Trophoblast cell (in vitro differentiated cells and primary cell): ENCODE measurements at regions not wholly inside any gene's neighbourhood (a gene's known extent, or its start where the extent isn't known, plus 50 kb on each side); places are given as distances from the start of the nearest gene placed in this dataset.

Experiments used
- DNase-seq, 2 donors: peaks; one replicate each; pipeline ENCODE4 v3.0.0-alpha.2; 2016
- H2AFZ ChIP-seq: 2 replicates; pipeline ENCODE4 v1.6.1; 2013; ENCODE audit warnings: low read length, moderate library complexity, mild to moderate bottlenecking; ENCODE audit not compliant: insufficient read depth, poor library complexity
- H2AK5ac ChIP-seq: 2 replicates; pipeline ENCODE4 v1.6.1; 2013; ENCODE audit warnings: mild to moderate bottlenecking, low read length
- H2BK120ac ChIP-seq: 2 replicates; pipeline ENCODE4 v1.6.1; 2013; ENCODE audit warnings: low read length, mild to moderate bottlenecking, moderate library complexity; ENCODE audit not compliant: insufficient read depth, poor library complexity
- H2BK12ac ChIP-seq: 2 replicates; pipeline ENCODE4 v1.6.1; 2013; ENCODE audit warnings: mild to moderate bottlenecking, low read length, moderate library complexity
- H2BK5ac ChIP-seq: 2 replicates; pipeline ENCODE4 v1.6.1; 2013; ENCODE audit warnings: low read length, low read depth, moderate library complexity, mild to moderate bottlenecking; ENCODE audit not compliant: poor library complexity
- H3K14ac ChIP-seq: 2 replicates; pipeline ENCODE4 v1.6.1; 2013; ENCODE audit warnings: mild to moderate bottlenecking, low read length
- H3K18ac ChIP-seq: 2 replicates; pipeline ENCODE4 v1.6.1; 2013; ENCODE audit warnings: mild to moderate bottlenecking, low read length
- H3K23ac ChIP-seq: 2 replicates; pipeline ENCODE4 v1.6.1; 2013; ENCODE audit warnings: low read length
- H3K27ac ChIP-seq: 2 replicates; pipeline ENCODE4 v1.5.1; 2013; ENCODE audit warnings: low read depth, mild to moderate bottlenecking, inconsistent platforms, low read length, moderate library complexity
- H3K27me3 ChIP-seq: 2 replicates; pipeline ENCODE4 v1.6.1; 2013; ENCODE audit warnings: inconsistent platforms, mild to moderate bottlenecking, low read length, moderate library complexity; ENCODE audit not compliant: insufficient read depth
- H3K36me3 ChIP-seq, 2 experiments: 1 replicate in 1 of 2; 2 replicates in 1 of 2; pipeline ENCODE4 v1.6.1; 2013; ENCODE audit warnings: low read length in 2 of 2, mild to moderate bottlenecking in 2 of 2, moderate library complexity in 1 of 2; ENCODE audit not compliant: insufficient read depth in 2 of 2, control insufficient read depth in 1 of 2
- H3K4ac ChIP-seq: 2 replicates; pipeline ENCODE4 v1.6.1; 2013; ENCODE audit warnings: low read depth, mild to moderate bottlenecking, low read length, moderate library complexity
- H3K4me1 ChIP-seq, 2 experiments: 1 replicate in 1 of 2; 2 replicates in 1 of 2; pipeline ENCODE4 v1.6.1; 2013; ENCODE audit warnings: low read length in 2 of 2, mild to moderate bottlenecking in 2 of 2, moderate library complexity in 1 of 2; ENCODE audit not compliant: insufficient read depth in 2 of 2, control insufficient read depth in 1 of 2
- H3K4me2 ChIP-seq: 2 replicates; pipeline ENCODE4 v1.6.1; 2013; ENCODE audit warnings: inconsistent platforms, mild to moderate bottlenecking, low read length, moderate library complexity
- H3K4me3 ChIP-seq: 2 replicates; pipeline ENCODE4 v1.5.1; 2013; ENCODE audit warnings: mild to moderate bottlenecking, low read depth, low read length, inconsistent platforms
- H3K79me1 ChIP-seq: one replicate; pipeline ENCODE4 v1.6.1; 2013; ENCODE audit warnings: low read length
- H3K79me2 ChIP-seq: 2 replicates; pipeline ENCODE4 v1.6.1; 2013; ENCODE audit warnings: low read length, mild to moderate bottlenecking; ENCODE audit not compliant: control insufficient read depth, insufficient read depth, poor library complexity
- H3K9ac ChIP-seq: 2 replicates; pipeline ENCODE4 v1.6.1; 2013; ENCODE audit warnings: mild to moderate bottlenecking, low read length
- H3K9me3 ChIP-seq: 2 replicates; pipeline ENCODE4 v1.6.1; 2013; ENCODE audit warnings: low read depth, mild to moderate bottlenecking, control low read depth, inconsistent platforms, low read length; ENCODE audit not compliant: insufficient read depth
- H4K12ac ChIP-seq: 2 replicates; pipeline ENCODE4 v1.6.1; 2013; ENCODE audit warnings: low read depth, mild to moderate bottlenecking, low read length, moderate library complexity
- H4K8ac ChIP-seq: 2 replicates; pipeline ENCODE4 v1.6.1; 2013; ENCODE audit warnings: low read depth, mild to moderate bottlenecking, low read length, moderate library complexity
- H4K91ac ChIP-seq: one replicate; pipeline ENCODE4 v1.6.1; 2013; ENCODE audit warnings: low read depth, mild to moderate bottlenecking, low read length, moderate library complexity
- WGBS: extraction: QIAGEN DNeasy Blood & Tissue Kit; methylation state at CpG from one replicate; pipeline ENCODE4 v1.1.7; 2013; ENCODE audit warnings: missing lambda C conversion rate; ENCODE audit not compliant: insufficient read length, insufficient coverage; ENCODE audit errors: extremely low coverage; 5-methylcytosine and 5-hydroxymethylcytosine counted together

DNA sequence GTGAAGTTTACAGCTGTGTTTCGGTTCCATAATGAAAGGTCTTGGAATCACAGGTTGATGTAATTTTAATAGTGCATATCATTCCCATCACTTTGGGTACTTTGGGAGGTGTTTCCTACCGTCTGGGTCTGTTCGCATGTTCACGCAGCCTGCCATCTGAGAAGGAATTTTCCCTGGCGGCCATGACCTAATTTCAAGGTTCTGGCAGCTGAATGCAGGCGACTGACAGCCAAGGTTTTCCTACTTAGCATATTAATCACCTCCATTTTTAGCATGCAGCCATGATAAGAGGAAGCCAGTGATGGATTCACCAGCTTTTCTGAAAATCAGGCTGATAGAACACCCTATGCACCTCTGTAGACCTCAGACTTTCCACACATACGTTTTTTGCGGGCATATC is 319.1 kb upstream of the TMEM229A start:
- H4K91ac ChIP-seq: no peak overlapping the region
- WGBS: no CpG with 5 or more reads among the region's 8 CpGs

DNA sequence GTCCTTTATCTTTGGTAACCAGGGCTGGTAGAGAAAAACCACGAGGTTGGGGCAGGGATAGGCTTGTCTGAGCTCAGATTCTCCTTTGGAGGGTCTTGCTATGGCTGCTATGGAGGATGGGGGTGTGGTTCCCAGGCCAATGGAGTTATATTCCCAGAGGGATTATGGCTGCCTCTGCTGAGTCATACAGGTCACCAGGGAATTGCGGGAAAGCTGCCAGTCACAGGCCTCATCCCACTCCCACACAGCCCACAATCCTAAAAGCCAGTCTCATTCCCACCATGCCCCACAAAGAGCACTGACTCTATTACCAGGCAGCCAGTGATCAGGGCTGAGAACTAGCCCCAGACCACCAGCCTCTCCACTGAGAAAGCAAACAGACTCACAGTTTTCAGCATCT is 316.6 kb upstream of the TMEM229A start:
- Histone ChIP-seq H3K4ac (no peak overlapping the region), H3K4me3 (no peak overlapping the region), H3K27me3 (no peaks in the 10 kb centered on the region), H2AFZ (no peak overlapping the region), H2AK5ac (no peak overlapping the region), H3K4me2 (no peak overlapping the region), H3K18ac (no peak overlapping the region), H3K79me2 (no peaks in the 10 kb centered on the region), H3K36me3 (no peaks in the 10 kb centered on the region), H2BK5ac (no peak overlapping the region), H4K12ac (no peak overlapping the region), H4K91ac (no peak overlapping the region), H3K23ac (no peak overlapping the region), H3K9ac (no peak overlapping the region), H3K79me1 (no peaks in the 10 kb centered on the region), H4K8ac (no peak overlapping the region), H3K27ac (no peak overlapping the region), H3K9me3 (no peaks in the 10 kb centered on the region), H2BK120ac (no peak overlapping the region), H2BK12ac (no peak overlapping the region), H3K14ac (no peak overlapping the region), H3K4me1 (no peaks in the 10 kb centered on the region)
- DNase-seq: no peak
- WGBS: no CpG with 5 or more reads among the region's 2 CpGs

More for the DNA sequence above, 319.1 kb upstream of the TMEM229A start:
- Histone ChIP-seq H4K12ac (no peak overlapping the region), H3K9ac (no peak overlapping the region), H3K18ac (no peak overlapping the region), H3K4ac (no peak overlapping the region), H2AFZ (no peak overlapping the region), H3K4me1 (no peaks in the 10 kb centered on the region), H3K36me3 (no peaks in the 10 kb centered on the region), H2AK5ac (no peak overlapping the region), H3K4me2 (no peak overlapping the region), H3K27me3 (no peaks in the 10 kb centered on the region), H4K8ac (no peak overlapping the region), H3K79me1 (no peaks in the 10 kb centered on the region), H2BK5ac (no peak overlapping the region), H3K23ac (no peak overlapping the region), H2BK120ac (no peak overlapping the region), H2BK12ac (no peak overlapping the region), H3K4me3 (no peak overlapping the region), H3K9me3 (no peaks in the 10 kb centered on the region), H3K27ac (no peak overlapping the region), H3K79me2 (no peaks in the 10 kb centered on the region), H3K14ac (no peak overlapping the region)
- no peak for DNase-seq

DNA sequence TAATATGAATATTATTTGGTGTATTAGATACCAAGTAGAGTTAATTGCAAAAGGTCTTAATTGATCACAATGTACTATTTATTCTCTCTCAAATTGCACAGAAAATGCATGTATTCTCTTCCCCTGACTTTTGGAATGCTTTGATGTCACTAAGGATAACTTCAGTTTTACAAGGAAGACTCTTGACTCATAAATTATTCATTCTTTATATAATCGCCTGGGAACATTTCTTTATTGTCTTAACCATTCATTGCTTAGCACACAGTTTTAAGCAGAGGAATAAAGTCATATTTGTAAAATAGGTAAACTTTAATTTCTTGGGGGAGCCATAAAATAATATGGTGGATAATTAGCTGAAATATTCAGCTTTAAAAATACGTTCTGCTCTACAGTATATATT is 306.0 kb upstream of the TMEM229A start:
- Histone ChIP-seq H3K4me1 (no peaks in the 10 kb centered on the region), H3K18ac (no peak overlapping the region)
- no CpG with 5 or more reads among the region's 2 CpGs for WGBS

DNA sequence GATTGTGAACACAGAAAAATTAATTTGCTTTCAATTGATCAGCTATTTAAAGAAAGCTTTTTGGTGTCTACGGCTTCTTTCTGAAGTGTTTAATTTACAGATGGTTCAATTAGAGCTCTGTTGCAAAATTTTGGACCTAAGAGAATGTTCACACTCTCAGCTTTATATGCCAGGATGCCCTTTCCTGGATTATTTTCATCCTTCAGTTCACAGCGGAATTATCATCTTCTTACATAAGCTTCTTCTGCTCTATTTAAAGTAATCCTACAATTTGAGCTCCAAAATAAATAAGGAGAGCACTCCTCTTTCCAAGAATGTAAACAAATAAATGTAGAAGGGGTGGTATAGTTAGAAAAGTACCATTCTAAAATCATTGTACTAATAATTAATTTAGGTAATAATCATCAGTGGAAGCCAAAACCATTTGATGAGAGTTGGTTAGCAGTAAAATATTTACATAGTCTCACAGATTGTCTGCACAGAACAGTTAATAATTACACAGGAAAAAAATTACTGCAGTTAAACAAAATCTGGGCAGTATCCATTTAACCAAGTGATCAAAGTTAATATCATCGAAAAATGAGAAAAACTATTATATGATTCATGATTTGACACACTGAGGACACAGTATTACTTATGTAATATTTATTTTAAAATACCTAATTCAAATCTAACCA is 298.0 kb upstream of the TMEM229A start:
- Histone ChIP-seq H4K8ac (no peak overlapping the region), H3K79me2 (no peaks in the 10 kb centered on the region), H3K4ac (no peak overlapping the region), H2BK120ac (no peak overlapping the region), H4K12ac (no peak overlapping the region), H3K9ac (no peak overlapping the region), H3K79me1 (no peaks in the 10 kb centered on the region), H2BK5ac (no peak overlapping the region), H3K36me3 (no peaks in the 10 kb centered on the region), H2BK12ac (no peak overlapping the region), H3K27ac (no peak overlapping the region), H3K9me3 (no peaks in the 10 kb centered on the region), H4K91ac (no peak overlapping the region), H3K4me2 (no peak overlapping the region), H2AFZ (no peak overlapping the region), H3K14ac (no peak overlapping the region), H3K4me3 (no peak overlapping the region), H3K4me1 (no peaks in the 10 kb centered on the region), H2AK5ac (no peak overlapping the region), H3K27me3 (no peaks in the 10 kb centered on the region), H3K18ac (no peak overlapping the region), H3K23ac (no peak overlapping the region)
- WGBS: no CpG with 5 or more reads among the region's 3 CpGs
- DNase-seq: no peak

More for the DNA sequence above, 306.0 kb upstream of the TMEM229A start:
- Histone ChIP-seq H2BK5ac (no peak overlapping the region), H3K36me3 (no peaks in the 10 kb centered on the region), H3K23ac (no peak overlapping the region), H3K14ac (no peak overlapping the region), H3K27me3 (no peaks in the 10 kb centered on the region), H3K9me3 (no peaks in the 10 kb centered on the region), H3K4me3 (no peak overlapping the region), H4K8ac (no peak overlapping the region), H3K4ac (no peak overlapping the region), H3K79me1 (no peaks in the 10 kb centered on the region), H3K9ac (no peak overlapping the region), H4K12ac (no peak overlapping the region), H4K91ac (no peak overlapping the region), H2BK12ac (no peak overlapping the region), H3K4me2 (no peak overlapping the region), H3K27ac (no peak overlapping the region), H2AK5ac (no peak overlapping the region), H2BK120ac (no peak overlapping the region), H3K79me2 (no peaks in the 10 kb centered on the region), H2AFZ (no peak overlapping the region)
- DNase-seq: no peak
